HCT116 (cell line): ENCODE measurements at regions not wholly inside any gene's neighbourhood (a gene's known extent, or its start where the extent isn't known, plus 50 kb on each side); places are given as distances from the start of the nearest gene placed in this dataset.

ENCODE experiments used
- ATAC-seq: fragments of 200-7000 bp; cut with Tn5 transposase; 2 replicates; pipeline ENCODE4 v1.9.1; 2020; ENCODE audit warnings: mild to moderate bottlenecking, moderate library complexity
- BruUV-seq: library from RNA; stranded (reverse); fragments of 400-500 nt; replicated peaks from 2 replicates; lab custom pipeline; 2021; lab: Mats Ljungman, UMichigan
- CTCF ChIA-PET: fragments of 300-600 bp; sonication (Branson Sonifier 250); formaldehyde crosslinking; loops from one replicate; lab custom pipeline; 2021; ENCODE audit warnings: antibody characterized with exemption; lab: Charles Lee
- POLR2A ChIA-PET: fragments of 300-600, 350-600 bp; sonication (Branson Sonifier 250); formaldehyde crosslinking; loops from one replicate; lab custom pipeline; 2021; ENCODE audit warnings: antibody characterized with exemption; lab: Charles Lee
- RAD21 ChIA-PET, 2 experiments: fragments of 300-600 bp; sonication (Branson Sonifier 250); formaldehyde crosslinking; loops; one replicate each; lab custom pipeline; 2023; ENCODE audit warnings: low total read pairs in 2 of 2; ENCODE audit not compliant: uncharacterized antibody in 2 of 2, unreplicated experiment in 2 of 2, low non-redundant PET in 1 of 2; lab: Charles Lee
- DNase-seq: peaks from one replicate; pipeline ENCODE4 v3.0.0-alpha.2; 2010; ENCODE audit warnings: low read depth, low spot score
- H2AFZ ChIP-seq: fragments of 200-600 bp; shearing (Covaris generic), sonication (generic); 2 replicates; pipeline ENCODE4 v1.6.1; 2017; ENCODE audit warnings: low read depth, mixed run types, mixed read lengths, antibody characterized with exemption, low read length; ENCODE audit not compliant: poor library complexity, severe bottlenecking
- H3K27ac ChIP-seq: 2 replicates; pipeline ENCODE4 v1.5.1; 2012; ENCODE audit warnings: low read depth, low read length
- H3K27me3 ChIP-seq: fragments of 200-600 bp; sonication (generic); 2 replicates; pipeline ENCODE4 v1.6.1; 2016; ENCODE audit warnings: mixed run types, low read length, mixed read lengths; ENCODE audit not compliant: insufficient read depth
- H3K36me3 ChIP-seq, 2 experiments: fragments of 200-500 bp in 1 of 2; fragments of 200-600 bp in 1 of 2; sonication (Bioruptor generic) in 1 of 2; sonication (generic) in 1 of 2; 2 replicates each; pipeline versions ENCODE4 v1.5.1 to v1.6.1; 2014 to 2016; ENCODE audit warnings: low read length in 2 of 2, inconsistent platforms in 1 of 2, mixed read lengths in 1 of 2, mixed run types in 1 of 2; ENCODE audit not compliant: insufficient read depth in 2 of 2, control insufficient read depth in 1 of 2
- H3K4me1 ChIP-seq, 2 experiments: fragments of 200-600 bp in 1 of 2; sonication (generic) in 1 of 2; 2 replicates each; pipeline versions ENCODE4 v1.5.1 to v1.6.1; 2012 to 2017; ENCODE audit warnings: low read length in 2 of 2, inconsistent platforms in 1 of 2, mild to moderate bottlenecking in 1 of 2, mixed read lengths in 1 of 2, mixed run types in 1 of 2, moderate library complexity in 1 of 2; ENCODE audit not compliant: insufficient read depth in 2 of 2, control insufficient read depth in 1 of 2
- H3K4me2 ChIP-seq: fragments of 200-600 bp; sonication (generic); 2 replicates; pipeline ENCODE4 v1.6.1; 2017; ENCODE audit warnings: mixed run types, low read length, mixed read lengths
- H3K4me3 ChIP-seq, 2 experiments: fragments of 200-600 bp in 1 of 2; sonication (generic) in 1 of 2; replicated peaks in 1 of 2; 2 replicates each; pipeline ENCODE4 v1.5.1; 2011 to 2016; ENCODE audit warnings: low read length in 2 of 2, control low read depth in 1 of 2, low read depth in 1 of 2, mild to moderate bottlenecking in 1 of 2, mixed read lengths in 1 of 2, mixed run types in 1 of 2
- H3K79me2 ChIP-seq: fragments of 200-600 bp; sonication (generic); 2 replicates; pipeline ENCODE4 v1.6.1; 2017; ENCODE audit warnings: mild to moderate bottlenecking, mixed run types, low read length, moderate library complexity, mixed read lengths; ENCODE audit not compliant: insufficient read depth
- H3K9ac ChIP-seq: fragments of 200-600 bp; sonication (generic); 2 replicates; pipeline ENCODE4 v1.6.1; 2016; ENCODE audit warnings: low read length, mixed read lengths
- H3K9me2 ChIP-seq: fragments of 200-600 bp; sonication (generic), shearing (Covaris generic); 2 replicates; pipeline ENCODE4 v1.6.1; 2017; ENCODE audit warnings: mixed run types, mild to moderate bottlenecking, moderate library complexity; ENCODE audit not compliant: insufficient read depth
- H3K9me3 ChIP-seq, 2 experiments: fragments of 200-500 bp in 1 of 2; fragments of 200-600 bp in 1 of 2; sonication (Bioruptor generic) in 1 of 2; sonication (generic) in 1 of 2; 2 replicates each; pipeline ENCODE4 v1.6.1; 2014 to 2017; ENCODE audit warnings: low read length in 2 of 2, mixed read lengths in 2 of 2, inconsistent platforms in 1 of 2, low read depth in 1 of 2, mild to moderate bottlenecking in 1 of 2, mixed run types in 1 of 2, moderate library complexity in 1 of 2; ENCODE audit not compliant: control insufficient read depth in 1 of 2, insufficient read depth in 1 of 2
- H4K20me1 ChIP-seq: fragments of 200-600 bp; sonication (generic), shearing (Covaris generic); 2 replicates; pipeline ENCODE4 v1.6.1; 2017; ENCODE audit warnings: mixed run types, mild to moderate bottlenecking, moderate library complexity; ENCODE audit not compliant: insufficient read depth
- EGR1 ChIP-seq: IDR thresholded peaks from 2 replicates; pipeline ENCODE4 v1.6.1; 2012; ENCODE audit warnings: low read depth
- FOSL1 ChIP-seq: IDR thresholded peaks from 2 replicates; pipeline ENCODE4 v1.6.1; 2012; ENCODE audit warnings: low read depth
- POLR2A ChIP-seq: IDR thresholded peaks from 2 replicates; pipeline ENCODE4 v1.7.0; 2011; ENCODE audit warnings: borderline replicate concordance; ENCODE audit not compliant: insufficient read depth, insufficient read length; ENCODE audit errors: extremely low read depth
- POLR2AphosphoS5 ChIP-seq: IDR thresholded peaks from 2 replicates; pipeline ENCODE4 v1.6.1; 2011; ENCODE audit warnings: mild to moderate bottlenecking, low read depth, low read length, moderate library complexity
- SP1 ChIP-seq: IDR thresholded peaks from 2 replicates; pipeline ENCODE4 v1.6.1; 2012; ENCODE audit warnings: low read depth
- TCF7L2 ChIP-seq: IDR thresholded peaks from 2 replicates; pipeline ENCODE4 v1.7.0; 2011; ENCODE audit warnings: borderline replicate concordance, inconsistent platforms; ENCODE audit not compliant: insufficient read depth, insufficient read length; ENCODE audit errors: extremely low read depth
- YY1 ChIP-seq: IDR thresholded peaks from 2 replicates; pipeline ENCODE4 v1.6.1; 2011; ENCODE audit warnings: low read length, low read depth, moderate library complexity, mild to moderate bottlenecking; ENCODE audit not compliant: insufficient replicate concordance; ENCODE audit errors: extremely low read depth
- intact Hi-C: fragments of 100-400 bp; cut with micrococcal nuclease; formaldehyde crosslinking; loops from 2 replicates; pipeline ENCODE4 v1.10.0; 2022
- TF ChIP-seq, protein P1 (sequence below): IDR thresholded peaks from 2 replicates; pipeline ENCODE4 v1.6.1; 2012
- TF ChIP-seq, protein P2 (sequence below): IDR thresholded peaks from 2 replicates; pipeline ENCODE4 v1.6.1; 2011; ENCODE audit warnings: mild to moderate bottlenecking, low read length, moderate library complexity; ENCODE audit not compliant: insufficient replicate concordance; ENCODE audit errors: extremely low read depth
- TF ChIP-seq, protein P3 (sequence below), 3 experiments: fragments of 200-600 bp in 1 of 3; sonication (generic) in 1 of 3; IDR thresholded peaks in 2 of 3; conservative IDR thresholded peaks in 1 of 3; 2 replicates each; pipeline ENCODE4 v1.5.1; 2012 to 2017; ENCODE audit warnings: low read depth in 2 of 3, low read length in 2 of 3, antibody characterized with exemption in 1 of 3, borderline replicate concordance in 1 of 3, control low read depth in 1 of 3, mild to moderate bottlenecking in 1 of 3, mixed read lengths in 1 of 3, mixed run types in 1 of 3, moderate library complexity in 1 of 3; ENCODE audit not compliant: insufficient read depth in 1 of 3

DNA sequence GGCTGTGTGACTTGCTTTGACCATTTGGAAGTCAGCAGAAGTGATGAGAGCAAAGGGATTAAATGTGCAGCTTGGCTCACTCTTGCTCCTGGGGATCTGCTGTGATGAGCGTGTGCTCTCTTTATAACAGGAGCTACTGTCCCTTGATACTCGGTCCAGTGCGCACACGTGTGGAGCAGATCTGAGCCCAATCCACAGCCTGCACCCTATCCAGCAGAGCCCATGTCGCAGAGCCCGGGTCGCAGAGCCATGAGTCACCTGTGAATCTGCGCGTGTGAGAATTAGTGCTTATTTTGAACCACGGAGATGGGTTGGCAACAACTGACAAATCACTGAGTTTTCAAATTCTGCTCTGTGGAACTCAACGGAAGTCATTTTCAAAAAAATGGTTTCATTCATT is 291.0 kb upstream of the SULF2 start:
- no TSS peak for BruUV-seq
- no peak overlapping the region for H2AFZ ChIP-seq
- ATAC-seq = no peak

More for the DNA sequence above, 291.0 kb upstream of the SULF2 start:
- TF ChIP-seq EGR1 = no peak
- no peak for TF ChIP-seq YY1
- TF ChIP-seq, protein P1, sequence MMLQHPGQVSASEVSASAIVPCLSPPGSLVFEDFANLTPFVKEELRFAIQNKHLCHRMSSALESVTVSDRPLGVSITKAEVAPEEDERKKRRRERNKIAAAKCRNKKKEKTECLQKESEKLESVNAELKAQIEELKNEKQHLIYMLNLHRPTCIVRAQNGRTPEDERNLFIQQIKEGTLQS = no peak
- TF ChIP-seq TCF7L2 = no peak
- no peak for TF ChIP-seq POLR2AphosphoS5
- TF ChIP-seq, protein P2, sequence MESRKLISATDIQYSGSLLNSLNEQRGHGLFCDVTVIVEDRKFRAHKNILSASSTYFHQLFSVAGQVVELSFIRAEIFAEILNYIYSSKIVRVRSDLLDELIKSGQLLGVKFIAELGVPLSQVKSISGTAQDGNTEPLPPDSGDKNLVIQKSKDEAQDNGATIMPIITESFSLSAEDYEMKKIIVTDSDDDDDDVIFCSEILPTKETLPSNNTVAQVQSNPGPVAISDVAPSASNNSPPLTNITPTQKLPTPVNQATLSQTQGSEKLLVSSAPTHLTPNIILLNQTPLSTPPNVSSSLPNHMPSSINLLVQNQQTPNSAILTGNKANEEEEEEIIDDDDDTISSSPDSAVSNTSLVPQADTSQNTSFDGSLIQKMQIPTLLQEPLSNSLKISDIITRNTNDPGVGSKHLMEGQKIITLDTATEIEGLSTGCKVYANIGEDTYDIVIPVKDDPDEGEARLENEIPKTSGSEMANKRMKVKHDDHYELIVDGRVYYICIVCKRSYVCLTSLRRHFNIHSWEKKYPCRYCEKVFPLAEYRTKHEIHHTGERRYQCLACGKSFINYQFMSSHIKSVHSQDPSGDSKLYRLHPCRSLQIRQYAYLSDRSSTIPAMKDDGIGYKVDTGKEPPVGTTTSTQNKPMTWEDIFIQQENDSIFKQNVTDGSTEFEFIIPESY = no peak
- no peak for TF ChIP-seq FOSL1
- TF ChIP-seq, protein P3, sequence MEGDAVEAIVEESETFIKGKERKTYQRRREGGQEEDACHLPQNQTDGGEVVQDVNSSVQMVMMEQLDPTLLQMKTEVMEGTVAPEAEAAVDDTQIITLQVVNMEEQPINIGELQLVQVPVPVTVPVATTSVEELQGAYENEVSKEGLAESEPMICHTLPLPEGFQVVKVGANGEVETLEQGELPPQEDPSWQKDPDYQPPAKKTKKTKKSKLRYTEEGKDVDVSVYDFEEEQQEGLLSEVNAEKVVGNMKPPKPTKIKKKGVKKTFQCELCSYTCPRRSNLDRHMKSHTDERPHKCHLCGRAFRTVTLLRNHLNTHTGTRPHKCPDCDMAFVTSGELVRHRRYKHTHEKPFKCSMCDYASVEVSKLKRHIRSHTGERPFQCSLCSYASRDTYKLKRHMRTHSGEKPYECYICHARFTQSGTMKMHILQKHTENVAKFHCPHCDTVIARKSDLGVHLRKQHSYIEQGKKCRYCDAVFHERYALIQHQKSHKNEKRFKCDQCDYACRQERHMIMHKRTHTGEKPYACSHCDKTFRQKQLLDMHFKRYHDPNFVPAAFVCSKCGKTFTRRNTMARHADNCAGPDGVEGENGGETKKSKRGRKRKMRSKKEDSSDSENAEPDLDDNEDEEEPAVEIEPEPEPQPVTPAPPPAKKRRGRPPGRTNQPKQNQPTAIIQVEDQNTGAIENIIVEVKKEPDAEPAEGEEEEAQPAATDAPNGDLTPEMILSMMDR (IDR thresholded peaks at IDR 0.05 in 2 of 3, conservative IDR thresholded peaks at IDR 0.05 in 1 of 3; ENCODE audit: borderline replicate concordance in 1 of 3, insufficient read depth in 1 of 3, low read depth in 2 of 3, low read length in 2 of 3) = no peak
- TF ChIP-seq SP1 = no peak
- no peak for TF ChIP-seq POLR2A
- Histone ChIP-seq H3K36me3 (no peaks in the 10 kb centered on the region), H3K4me2 (no peak overlapping the region), H3K4me1 (no peaks in the 10 kb centered on the region), H3K79me2 (no peaks in the 10 kb centered on the region), H3K4me3 (no peak overlapping the region), H3K9me2 (no peaks in the 10 kb centered on the region), H3K27me3 (peaks cover 42% of the 10 kb centered on the region), H3K9me3 (no peaks in the 10 kb centered on the region), H3K27ac (no peak overlapping the region), H4K20me1 (no peaks in the 10 kb centered on the region), H3K9ac (no peak overlapping the region)
- ChIA-PET POLR2A (no interaction called here), CTCF (no interaction called here), RAD21 (no interaction called here)
- intact Hi-C loops = no loop called here
- no peak for DNase-seq
